ELF-1 (cell line): ENCODE measurements at regions not wholly inside any gene's neighbourhood (a gene's known extent, or its start where the extent isn't known, plus 50 kb on each side); places are given as distances from the start of the nearest gene placed in this dataset.

Source experiments
- DNase-seq: peaks from one replicate; pipeline ENCODE4 v3.0.0-alpha.2; 2016; ENCODE audit warnings: low read depth, low spot score

DNA sequence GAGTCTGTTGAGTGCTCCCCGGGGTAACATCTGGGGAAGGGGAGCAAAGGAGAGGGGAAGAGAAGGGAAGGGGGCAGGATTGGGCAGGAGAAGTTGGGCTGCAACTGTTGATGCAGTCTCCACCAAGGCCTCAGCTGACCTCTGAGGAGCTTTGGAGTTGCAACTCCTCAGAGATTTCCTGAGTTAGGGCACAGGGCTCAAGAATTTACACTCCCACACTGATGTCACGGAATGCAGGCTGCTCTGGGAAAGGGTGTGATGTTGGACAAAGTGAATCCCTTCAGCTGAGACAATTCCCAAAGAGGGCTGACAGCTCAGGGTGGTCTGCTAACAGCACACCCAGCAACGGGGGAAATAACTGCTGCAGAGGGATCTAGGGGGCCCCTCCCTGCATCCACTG lies 295.6 kb downstream of the PCNX1 start:
- DNase-seq = no peak

DNA sequence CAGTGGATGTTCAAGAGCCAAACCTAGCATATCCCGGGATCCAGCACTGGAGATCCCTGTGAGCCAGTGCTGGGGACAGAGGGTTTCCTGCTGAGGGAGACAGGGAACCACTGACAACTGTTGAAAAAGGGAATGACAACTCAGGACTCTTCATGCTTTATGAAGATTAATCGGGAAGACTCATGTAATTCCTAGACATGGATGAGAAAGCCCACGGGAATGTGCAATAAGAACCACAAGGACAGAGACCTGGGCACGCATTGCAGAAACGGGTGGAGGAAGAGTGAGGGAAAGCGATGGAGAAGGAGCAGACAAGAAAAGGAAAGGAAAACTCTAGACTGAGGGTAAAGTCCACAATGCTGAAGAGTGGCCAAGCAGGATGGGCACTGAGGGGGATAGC lies 296.0 kb downstream of the PCNX1 start:
- no peak for DNase-seq

DNA sequence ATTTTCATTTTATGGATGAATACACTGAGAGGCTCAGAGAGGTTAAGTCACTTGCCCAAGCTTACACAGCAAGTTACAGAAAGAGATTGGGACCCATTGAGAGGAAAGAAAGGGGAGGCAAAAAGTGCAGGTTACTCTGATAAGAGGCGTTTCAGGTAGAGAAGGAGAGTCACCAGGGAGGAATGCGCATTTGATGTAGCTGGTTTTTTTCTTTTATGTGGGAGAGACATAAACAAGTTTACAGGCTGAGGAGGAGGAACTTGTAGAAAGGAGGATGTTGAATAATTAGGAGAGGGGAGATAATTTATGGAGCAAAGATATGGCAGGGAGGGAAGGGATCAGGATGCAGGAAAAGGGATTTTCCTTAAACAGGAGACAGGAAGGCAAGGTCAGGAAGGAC lies 297.0 kb downstream of the PCNX1 start:
- DNase-seq = no peak

DNA sequence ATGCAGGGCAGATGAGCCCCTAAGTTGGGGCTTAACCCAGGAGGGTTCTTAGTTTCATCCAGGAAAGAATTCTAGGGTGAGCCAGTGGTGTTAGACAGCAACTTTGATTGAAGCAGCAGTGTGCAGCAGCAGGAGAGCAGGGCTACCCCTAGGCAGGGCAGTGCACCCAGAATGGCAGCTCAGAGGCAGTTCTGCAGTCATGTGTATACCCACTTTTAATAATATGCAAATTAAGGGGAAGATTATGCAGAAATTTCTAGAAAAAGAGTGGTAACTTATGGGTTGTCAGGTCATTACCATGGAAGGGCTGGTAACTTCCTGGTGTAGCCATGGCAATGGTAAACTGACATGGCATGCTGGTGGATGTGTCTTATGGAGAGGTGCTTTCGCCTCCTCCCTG lies 297.5 kb downstream of the PCNX1 start:
- DNase-seq = no peak

DNA sequence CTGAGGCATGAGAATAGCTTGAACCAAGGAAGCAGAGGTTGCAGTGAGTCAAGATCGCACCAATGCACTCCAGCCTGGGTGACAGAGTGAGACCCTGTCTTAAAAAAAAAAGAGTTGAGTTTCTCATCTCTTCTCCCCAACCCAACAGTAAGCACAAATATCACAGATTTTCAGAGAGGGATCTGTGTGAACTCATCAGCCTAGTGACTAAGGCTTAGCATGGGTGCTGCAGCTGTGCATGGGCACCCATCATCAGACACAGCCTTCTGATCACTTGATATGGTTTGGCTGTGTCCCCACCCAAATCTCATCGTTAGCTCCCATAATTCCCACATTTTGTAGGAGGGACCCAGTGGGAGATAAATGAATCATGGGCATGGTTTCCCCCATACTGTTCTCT lies 298.9 kb downstream of the PCNX1 start:
- no peak for DNase-seq

DNA sequence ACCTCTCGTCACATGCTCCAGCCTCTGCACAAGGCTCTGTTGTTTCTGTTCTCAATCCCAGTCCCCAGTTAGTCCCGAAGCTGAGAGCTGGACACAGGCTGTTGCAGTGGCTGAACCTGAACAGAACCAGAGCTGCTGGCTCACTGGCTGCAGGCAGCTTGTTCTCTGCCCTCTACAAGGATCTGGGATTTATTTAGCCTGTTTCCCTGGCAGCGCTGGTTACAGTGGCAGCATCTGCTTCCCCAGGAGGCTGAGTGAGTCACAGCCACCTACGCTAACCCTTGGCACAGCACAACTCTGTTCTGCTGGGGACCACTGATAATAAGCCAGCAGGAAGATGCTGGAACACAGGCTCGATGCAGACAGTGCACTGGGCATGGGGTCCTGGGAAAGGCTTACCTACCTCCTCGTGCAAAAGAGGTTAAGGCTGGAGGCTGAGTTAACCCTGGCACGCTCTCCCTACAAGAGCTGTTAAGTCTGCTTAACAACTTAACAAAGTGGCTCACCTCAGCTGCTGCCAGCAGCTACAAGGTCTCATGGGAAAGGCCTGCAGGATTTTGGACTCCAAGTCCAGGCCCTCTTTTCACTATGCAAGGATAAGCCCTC lies 299.6 kb downstream of the PCNX1 start:
- no peak for DNase-seq

DNA sequence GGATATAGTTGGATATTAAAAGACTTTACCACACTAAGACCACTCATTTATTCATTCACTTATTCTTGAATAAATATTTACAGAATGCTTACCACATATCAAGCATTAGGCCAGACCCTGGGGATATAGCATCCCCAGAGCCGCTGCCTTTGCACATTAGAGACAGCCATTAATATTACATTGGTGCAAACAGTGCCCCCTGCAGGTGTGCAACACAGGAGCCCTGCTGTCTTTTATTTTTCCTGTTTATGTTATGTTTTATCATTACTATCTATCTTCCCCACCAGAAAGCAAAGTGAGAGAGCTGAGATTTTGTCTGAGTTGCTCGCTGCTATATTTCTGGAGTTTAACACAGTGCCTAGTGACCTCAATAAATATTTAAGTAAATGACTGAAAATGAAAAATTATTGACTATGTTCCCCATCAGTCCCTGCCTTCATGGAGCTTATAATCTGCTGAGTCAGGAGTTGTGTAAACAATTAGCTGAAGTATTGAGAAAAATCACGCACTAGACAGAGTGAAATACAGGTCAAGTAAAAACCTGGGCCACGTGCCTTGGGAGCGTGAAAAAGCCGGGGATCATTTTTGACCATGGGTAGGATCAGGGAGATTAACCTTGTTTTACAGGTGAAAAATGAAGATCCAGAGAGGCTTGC lies 301.6 kb downstream of the PCNX1 start:
- DNase-seq = no peak

DNA sequence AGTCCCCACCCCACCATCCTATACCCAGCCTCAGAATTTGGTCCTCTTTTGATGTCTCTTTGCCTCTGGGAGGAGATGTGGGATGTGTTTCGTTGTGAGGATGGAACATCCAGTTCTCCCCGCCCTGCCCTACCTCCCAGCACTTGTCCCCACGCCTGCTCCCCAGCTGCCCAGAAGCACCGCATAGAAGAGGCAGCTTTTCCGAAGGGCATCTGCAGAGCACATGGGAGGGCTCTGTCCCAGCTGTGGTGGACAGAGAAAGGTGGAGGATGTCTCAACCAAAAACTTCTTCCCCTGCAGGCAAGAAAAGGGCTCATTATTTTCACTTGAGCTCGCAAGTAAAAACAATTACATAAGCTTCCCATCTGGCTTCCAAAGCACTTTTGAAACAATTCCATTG lies 302.6 kb downstream of the PCNX1 start:
- DNase-seq = no peak

DNA sequence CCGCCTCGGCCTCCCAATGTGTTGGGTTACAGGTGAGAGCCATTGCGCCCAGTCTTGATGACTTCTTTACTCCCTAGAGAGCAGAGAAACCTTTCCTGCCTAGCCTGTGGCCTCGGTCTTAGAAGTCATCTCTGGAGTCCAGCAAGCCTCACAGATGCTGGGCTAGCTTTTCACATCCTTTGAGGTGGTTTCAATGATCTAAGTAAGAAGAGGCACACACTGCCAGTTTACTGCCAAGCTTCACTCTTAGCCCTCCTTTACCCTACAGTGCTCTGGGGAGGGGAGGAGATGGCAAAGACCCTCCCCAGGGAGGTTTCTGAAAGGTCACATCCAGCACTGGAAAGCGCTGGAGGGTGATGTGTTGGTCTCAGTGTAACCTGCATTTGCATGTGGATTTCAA lies 304.8 kb downstream of the PCNX1 start:
- no peak for DNase-seq

DNA sequence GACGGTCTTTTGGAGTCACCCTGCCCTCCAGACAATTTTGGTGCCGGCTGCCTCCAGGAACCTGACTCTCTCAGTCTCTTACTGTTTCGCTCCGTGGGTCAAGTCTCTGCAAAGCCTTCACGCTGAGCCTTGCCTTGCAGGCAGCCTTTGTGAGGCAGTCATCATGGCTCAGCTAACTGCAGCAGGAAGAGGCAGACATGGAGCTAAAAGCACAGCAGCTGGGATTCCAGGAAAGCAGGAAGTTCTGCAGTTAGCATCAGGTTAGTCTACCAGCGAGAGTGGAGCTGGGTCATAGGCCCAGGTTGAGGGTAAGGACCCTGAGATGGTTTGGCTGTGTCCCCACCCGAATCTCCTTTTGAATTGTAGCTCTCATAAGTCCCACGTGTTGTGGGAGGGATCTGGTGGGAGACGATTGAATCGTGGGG lies 305.4 kb downstream of the PCNX1 start:
- DNase-seq = no peak

DNA sequence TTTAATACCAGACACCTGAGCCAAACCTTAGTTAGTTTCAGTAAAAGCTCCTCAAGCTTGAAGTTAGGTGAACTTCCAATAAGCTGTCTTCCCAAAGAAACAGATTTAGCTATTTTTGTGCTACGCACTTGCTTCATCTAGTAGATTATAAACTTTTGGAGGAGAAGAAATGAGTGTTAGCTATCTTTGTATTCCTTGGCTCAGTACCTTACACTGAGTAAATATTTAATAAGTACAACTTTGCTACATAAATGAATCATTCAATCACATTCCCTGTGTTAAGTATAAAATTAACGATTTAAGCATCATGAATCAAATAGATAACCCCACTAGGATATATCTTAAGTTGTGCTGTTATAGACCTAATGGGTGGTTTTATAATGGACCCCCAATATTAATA lies 307.0 kb downstream of the PCNX1 start:
- no peak for DNase-seq

DNA sequence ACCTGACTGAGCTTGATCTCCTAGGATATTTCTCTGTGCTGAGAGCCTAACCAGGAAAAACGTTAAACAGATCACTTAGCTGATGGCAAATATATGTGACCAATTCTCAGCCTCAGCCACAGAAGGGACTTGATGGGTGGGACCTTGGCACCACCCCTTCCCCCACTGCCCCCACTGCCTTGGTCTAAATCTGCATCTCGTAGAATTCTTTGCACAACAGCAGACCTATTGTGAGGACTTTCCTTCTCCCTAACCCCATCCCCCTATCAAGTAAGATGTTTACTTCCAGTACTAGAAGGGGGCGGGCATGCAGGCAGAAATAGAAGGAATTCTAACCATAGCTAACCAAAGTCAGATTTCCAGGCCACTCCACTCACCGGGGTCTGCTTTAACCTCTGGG lies 313.2 kb downstream of the PCNX1 start:
- DNase-seq = no peak

DNA sequence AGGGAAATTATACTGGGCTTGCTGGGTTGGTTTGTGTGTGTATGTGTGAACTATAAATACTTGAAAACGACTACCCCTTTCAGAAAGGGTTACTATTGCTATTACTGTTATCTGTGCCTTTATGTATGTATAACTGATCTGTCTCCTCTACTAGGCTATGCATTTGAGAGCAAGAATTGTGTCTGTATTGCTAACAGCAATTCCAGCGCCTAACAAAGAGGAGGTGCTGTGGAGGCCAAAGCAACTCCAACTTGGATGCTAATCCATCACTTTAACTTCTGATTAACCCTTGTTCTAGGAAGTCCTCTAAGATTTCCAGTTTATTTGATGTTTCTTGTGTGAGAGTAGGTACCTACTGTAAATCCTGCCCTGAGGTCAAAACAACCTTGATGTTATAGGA lies 313.9 kb downstream of the PCNX1 start:
- DNase-seq = no peak

DNA sequence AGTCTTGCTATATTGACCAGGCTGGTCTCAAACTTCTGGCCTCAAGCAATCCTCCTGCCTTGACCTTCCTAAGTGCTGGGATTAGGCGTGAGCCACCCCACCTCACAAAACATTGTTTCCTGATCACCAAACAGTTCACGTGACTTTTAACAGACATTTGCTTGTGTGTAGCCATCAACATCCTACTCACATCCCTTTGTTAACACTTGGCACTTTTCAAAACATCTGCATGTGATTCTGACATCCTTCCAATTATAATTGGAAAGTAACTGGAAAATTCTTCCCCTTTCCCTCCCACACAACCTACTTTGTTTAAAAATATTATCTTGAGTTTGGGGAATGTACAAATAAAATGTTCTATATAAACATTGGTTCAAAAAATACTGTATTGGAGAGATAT lies 317.9 kb downstream of the PCNX1 start:
- no peak for DNase-seq

DNA sequence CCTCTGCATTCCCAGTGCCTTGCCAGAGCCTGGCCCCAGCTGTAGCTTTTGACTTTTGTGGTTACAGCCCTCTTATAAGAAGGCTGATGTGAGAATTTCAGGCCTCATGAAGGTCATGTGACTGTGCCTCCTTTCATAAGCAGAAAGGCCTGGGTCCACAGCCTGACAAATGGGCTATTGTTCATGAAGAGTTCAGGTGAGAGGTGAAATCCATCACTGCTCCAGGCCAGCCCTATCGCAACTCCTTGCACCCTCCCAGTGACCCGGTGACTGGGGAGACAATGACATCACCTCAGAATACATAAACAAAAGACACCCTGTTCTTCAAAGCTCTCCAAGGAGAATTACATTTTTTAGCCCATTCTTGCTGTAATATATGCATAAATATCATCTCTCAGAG lies 321.5 kb downstream of the PCNX1 start:
- DNase-seq = no peak

DNA sequence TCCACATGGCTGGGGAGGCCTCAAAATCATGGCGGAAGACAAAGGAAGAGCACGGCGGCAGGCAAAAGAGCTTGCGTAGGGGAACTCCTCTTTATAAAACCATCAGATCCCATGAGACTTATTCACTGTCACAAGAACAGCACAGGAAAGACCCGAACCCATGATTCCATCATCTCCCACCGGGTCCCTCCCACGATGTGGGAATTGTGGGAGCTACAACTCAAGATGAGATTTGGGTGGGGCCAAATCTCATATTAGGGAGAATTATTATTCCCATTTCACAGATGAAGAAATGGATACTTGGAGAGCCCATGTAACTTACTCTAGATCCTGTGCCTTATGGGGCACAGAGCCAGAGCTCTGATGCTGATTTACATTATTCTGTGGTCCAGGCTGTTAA lies 322.6 kb downstream of the PCNX1 start:
- DNase-seq = no peak

DNA sequence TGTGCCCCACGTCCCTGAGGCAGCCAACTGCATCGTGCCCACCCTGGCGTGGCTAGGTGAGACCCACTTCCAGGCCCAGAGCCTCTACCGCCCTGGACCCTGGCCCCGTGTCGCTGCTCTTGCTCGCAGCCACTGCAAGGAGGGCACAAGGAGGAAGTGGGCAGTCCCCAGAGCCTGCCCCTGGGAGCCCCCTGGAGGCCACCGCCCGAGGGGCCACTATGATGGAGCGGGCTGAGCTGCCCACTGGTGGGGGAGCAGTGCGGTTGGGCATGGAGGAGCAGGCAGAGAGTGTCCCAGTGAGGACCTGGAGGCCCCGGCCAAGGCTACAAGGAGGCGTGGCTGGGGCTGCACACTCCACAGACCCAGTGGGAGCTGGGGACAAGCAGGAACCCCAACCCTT lies 323.6 kb downstream of the PCNX1 start:
- no peak for DNase-seq

DNA sequence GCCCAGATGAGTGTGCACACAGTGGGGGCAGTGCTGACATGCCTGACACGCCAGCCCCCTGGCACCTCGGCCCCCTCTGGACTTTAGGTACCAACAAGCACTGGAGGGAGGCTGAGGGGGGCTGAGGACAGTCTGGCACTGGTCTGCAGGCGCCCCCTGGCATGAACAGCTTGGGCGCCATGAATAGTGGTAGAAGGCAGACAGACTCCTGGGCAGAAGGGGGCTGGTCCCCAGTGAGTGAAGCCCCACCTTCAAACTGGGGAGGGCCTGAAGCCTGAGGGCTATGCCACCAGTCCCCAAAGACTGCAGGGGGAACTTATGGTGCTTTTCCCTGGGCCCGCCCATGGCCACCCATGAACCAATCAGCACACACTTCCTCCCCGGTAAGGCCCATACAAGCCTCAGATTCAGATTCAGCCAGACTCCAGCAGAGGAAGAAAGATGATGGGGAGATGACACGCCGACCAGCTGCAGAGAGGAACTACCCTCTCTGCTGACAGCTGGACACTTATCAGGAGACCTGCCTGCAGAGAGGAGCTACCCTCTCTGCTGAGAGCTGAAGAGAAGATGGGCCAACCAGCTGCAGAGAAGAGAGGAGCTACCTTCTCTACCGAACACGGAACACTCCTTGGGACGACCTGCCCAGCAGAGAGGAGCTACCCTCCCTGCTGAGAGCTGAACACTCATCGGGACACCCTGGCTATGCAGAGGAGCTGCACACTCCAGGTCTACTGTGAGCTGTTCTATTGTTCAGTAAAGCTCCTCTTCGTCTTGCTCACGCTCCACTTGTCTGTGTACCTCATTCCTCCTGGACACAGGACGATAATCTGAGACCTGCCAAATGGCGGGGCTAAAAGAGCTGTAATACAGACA lies 324.5 kb downstream of the PCNX1 start:
- DNase-seq = no peak

DNA sequence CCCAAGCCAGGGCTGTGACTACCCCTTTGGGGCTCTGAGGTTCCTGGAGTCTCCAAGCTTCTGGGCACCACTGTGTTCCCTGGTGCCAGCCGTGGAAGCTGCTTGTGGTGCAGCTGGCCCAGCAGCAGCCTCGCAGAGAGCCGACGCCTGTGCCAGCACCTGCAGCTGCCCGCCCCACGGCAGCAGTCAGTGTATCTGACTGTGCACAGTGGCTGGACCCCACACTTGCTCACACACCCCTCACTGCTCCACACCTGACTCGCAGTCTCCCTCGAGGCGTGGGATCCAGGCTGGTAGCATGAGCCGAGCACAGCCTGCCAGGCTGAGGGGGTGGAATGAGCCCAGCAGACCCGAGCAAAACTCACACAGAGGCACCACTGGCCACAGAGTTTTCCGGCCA lies 325.2 kb downstream of the PCNX1 start:
- DNase-seq = no peak

DNA sequence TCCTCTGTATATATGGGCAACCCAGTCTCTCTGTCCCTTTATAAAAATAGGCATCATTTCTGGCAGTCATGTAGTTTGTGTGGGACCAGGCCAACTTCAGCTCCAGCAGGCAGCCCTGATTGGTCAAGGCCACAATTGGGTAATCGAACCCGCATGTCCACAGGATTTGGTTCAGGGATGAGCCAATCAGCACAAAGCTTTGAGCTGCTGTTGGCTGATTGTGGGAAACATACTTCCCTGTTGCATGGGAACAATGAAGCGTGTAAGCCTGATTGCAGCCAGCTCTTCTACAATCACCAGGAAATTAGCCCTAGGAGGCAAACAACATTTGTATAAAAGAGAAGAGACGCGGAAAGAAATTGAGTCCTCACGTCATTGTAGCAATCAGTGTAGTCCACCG lies 328.6 kb downstream of the PCNX1 start:
- DNase-seq = no peak

DNA sequence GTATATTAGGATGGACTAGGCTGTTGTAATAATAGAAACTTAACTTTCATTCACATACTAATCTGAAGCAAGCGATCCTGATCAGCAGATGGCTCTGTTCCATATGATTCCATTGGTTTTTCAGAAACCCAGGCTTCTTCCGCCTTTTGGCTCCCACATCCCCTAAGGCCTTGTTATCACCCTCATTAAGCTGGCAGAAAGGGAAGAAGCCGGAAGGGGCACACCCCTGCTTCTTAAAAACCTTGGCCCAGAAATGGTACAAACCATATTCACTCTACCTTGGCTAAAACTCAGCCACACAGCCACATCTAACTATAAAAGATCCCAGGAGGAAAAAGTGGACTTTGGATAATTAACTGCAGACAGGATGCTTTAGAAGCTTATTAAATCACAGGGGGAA lies 329.2 kb downstream of the PCNX1 start:
- DNase-seq = no peak

DNA sequence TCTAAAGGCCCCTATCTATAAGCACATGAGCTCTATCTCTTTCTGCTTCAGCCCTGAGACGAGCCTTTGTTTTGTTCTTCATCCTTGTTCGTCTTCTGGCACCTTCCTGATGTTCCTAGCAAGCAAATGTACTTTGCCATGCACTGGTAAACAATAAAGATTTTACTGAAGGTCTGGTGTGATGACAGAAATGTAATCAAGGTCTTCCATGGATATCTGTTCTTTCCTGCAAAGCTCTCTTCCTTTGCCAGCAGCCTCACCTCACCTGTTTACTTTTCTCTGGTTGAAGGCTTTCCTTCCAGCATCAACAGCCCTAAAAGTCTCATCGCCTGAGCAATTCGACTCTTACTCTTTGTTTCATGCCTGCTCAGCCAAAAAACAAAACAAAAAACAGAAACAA lies 330.3 kb downstream of the PCNX1 start:
- no peak for DNase-seq

DNA sequence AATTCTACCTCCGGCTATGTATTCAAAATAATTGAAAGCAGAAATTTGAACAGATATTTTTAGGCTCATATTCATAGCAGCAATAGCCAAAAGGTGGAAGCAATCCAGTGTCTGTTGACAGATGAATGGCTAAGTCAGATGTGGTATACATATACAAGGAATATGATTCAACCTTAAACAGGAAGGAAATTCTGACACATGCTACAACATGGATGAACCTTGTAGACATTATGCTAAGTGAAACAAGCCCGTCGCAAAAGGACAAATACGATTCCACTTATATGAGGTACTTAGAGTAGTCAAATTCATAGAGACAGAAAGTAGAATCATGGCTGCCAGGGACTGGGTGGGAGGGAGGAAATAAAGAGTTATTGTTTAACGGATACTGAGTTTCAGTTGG lies 331.6 kb downstream of the PCNX1 start:
- DNase-seq = no peak
